NT2/D1 (cell line): ENCODE measurements at regions not wholly inside any gene's neighbourhood (a gene's known extent, or its start where the extent isn't known, plus 50 kb on each side); places are given as distances from the start of the nearest gene placed in this dataset.

Experiments used
- DNase-seq: peaks from one replicate; pipeline ENCODE4 v3.0.0-alpha.2; 2011; ENCODE audit warnings: low read depth, low spot score
- H3K27me3 ChIP-seq: 2 replicates; pipeline ENCODE4 v1.6.0; 2011; ENCODE audit warnings: mild to moderate bottlenecking; ENCODE audit not compliant: insufficient read length, insufficient read depth
- H3K36me3 ChIP-seq: 2 replicates; pipeline ENCODE4 v1.6.1; 2011; ENCODE audit warnings: mild to moderate bottlenecking, low read length, mixed read lengths; ENCODE audit not compliant: insufficient read depth, insufficient read length
- H3K4me1 ChIP-seq: 2 replicates; pipeline ENCODE4 v1.5.1; 2011; ENCODE audit not compliant: insufficient read depth, insufficient read length
- H3K4me3 ChIP-seq: 2 replicates; pipeline ENCODE4 v1.5.1; 2011; ENCODE audit warnings: low read depth; ENCODE audit not compliant: insufficient read length
- H3K9ac ChIP-seq: 2 replicates; pipeline ENCODE4 v1.6.0; 2011; ENCODE audit warnings: low read depth; ENCODE audit not compliant: insufficient read length
- H3K9me3 ChIP-seq: 2 replicates; pipeline ENCODE4 v1.5.1; 2011; ENCODE audit warnings: mild to moderate bottlenecking, low read length; ENCODE audit not compliant: insufficient read depth
- SUZ12 ChIP-seq: IDR thresholded peaks from 2 replicates; pipeline ENCODE4 v1.6.1; 2011; ENCODE audit not compliant: insufficient read length, insufficient read depth; ENCODE audit errors: extremely low read depth
- YY1 ChIP-seq: IDR thresholded peaks from 2 replicates; pipeline ENCODE4 v1.6.1; 2011; ENCODE audit not compliant: insufficient read length, insufficient read depth
- ZNF274 ChIP-seq: IDR thresholded peaks from 2 replicates; pipeline ENCODE4 v1.6.1; 2011; ENCODE audit warnings: mild to moderate bottlenecking, low read depth, low read length

GRCh38 chr1:214970016-214970415 is 112.5 kb upstream of the KCNK2 start:
- Histone ChIP-seq H3K4me3 (no peak overlapping the region), H3K9ac (no peak overlapping the region), H3K27me3 (no peaks in the 10 kb centered on the region), H3K36me3 (no peaks in the 10 kb centered on the region), H3K4me1 (peaks cover 4% of the 10 kb centered on the region), H3K9me3 (no peaks in the 10 kb centered on the region)
- TF ChIP-seq SUZ12: no peak
- TF ChIP-seq YY1: no peak
- no peak for TF ChIP-seq ZNF274
- DNase-seq: no peak

GRCh38 chr1:214971071-214971470 is 111.5 kb upstream of the KCNK2 start:
- TF ChIP-seq YY1: no peak
- TF ChIP-seq SUZ12: no peak
- no peak for TF ChIP-seq ZNF274
- Histone ChIP-seq H3K36me3 (no peaks in the 10 kb centered on the region), H3K4me1 (peaks cover 4% of the 10 kb centered on the region), H3K4me3 (no peak overlapping the region), H3K27me3 (no peaks in the 10 kb centered on the region), H3K9me3 (no peaks in the 10 kb centered on the region), H3K9ac (no peak overlapping the region)
- DNase-seq: no peak

- Histone ChIP-seq H3K9me3 (no peaks in the 10 kb centered on the region), H3K4me3 (no peak overlapping the region), H3K36me3 (no peaks in the 10 kb centered on the region), H3K27me3 (no peaks in the 10 kb centered on the region), H3K9ac (no peak overlapping the region), H3K4me1 (peaks cover 4% of the 10 kb centered on the region)
- DNase-seq: no peak
- no peak for TF ChIP-seq YY1
- TF ChIP-seq ZNF274: no peak
- no peak for TF ChIP-seq SUZ12
These were observed 108.5 kb upstream of the KCNK2 start for GRCh38 chr1:214974002-214974401.

GRCh38 chr1:214976665-214977064 is 105.9 kb upstream of the KCNK2 start:
- H3K36me3 ChIP-seq: no peaks in the 10 kb centered on the region
- H3K9me3 ChIP-seq: no peaks in the 10 kb centered on the region
- no peak overlapping the region for H3K9ac ChIP-seq
- peaks cover 4% of the 10 kb centered on the region for H3K4me1 ChIP-seq
- TF ChIP-seq SUZ12 (no peak), ZNF274 (no peak), YY1 (no peak)
- H3K4me3 ChIP-seq: no peak overlapping the region
- peak; percentile 9 for DNase-seq
- no peaks in the 10 kb centered on the region for H3K27me3 ChIP-seq

- H3K4me1 ChIP-seq: peaks cover 4% of the 10 kb centered on the region
- no peaks in the 10 kb centered on the region for H3K36me3 ChIP-seq
- TF ChIP-seq SUZ12 (no peak), YY1 (no peak), ZNF274 (no peak)
- peak; percentile 13 for DNase-seq
- H3K9me3 ChIP-seq: no peaks in the 10 kb centered on the region
- H3K4me3 ChIP-seq: no peak overlapping the region
- H3K9ac ChIP-seq: no peak overlapping the region
- no peaks in the 10 kb centered on the region for H3K27me3 ChIP-seq
These were observed 105.4 kb upstream of the KCNK2 start for GRCh38 chr1:214977110-214977509.

GRCh38 chr1:214977700-214978374 is 104.7 kb upstream of the KCNK2 start:
- Histone ChIP-seq H3K27me3 (no peaks in the 10 kb centered on the region), H3K9ac (no peak overlapping the region), H3K36me3 (no peaks in the 10 kb centered on the region), H3K4me1 (peaks cover 4% of the 10 kb centered on the region), H3K9me3 (no peaks in the 10 kb centered on the region), H3K4me3 (no peak overlapping the region)
- DNase-seq: no peak
- TF ChIP-seq YY1: no peak
- no peak for TF ChIP-seq ZNF274
- TF ChIP-seq SUZ12: no peak

GRCh38 chr1:214979191-214979590 is 103.3 kb upstream of the KCNK2 start:
- TF ChIP-seq SUZ12 (no peak), ZNF274 (no peak)
- Histone ChIP-seq H3K9me3 (no peaks in the 10 kb centered on the region), H3K4me3 (no peak overlapping the region), H3K36me3 (no peaks in the 10 kb centered on the region), H3K27me3 (no peaks in the 10 kb centered on the region), H3K9ac (no peak overlapping the region), H3K4me1 (no peaks in the 10 kb centered on the region)
- DNase-seq: no peak

GRCh38 chr1:214980921-214981320 is 101.6 kb upstream of the KCNK2 start:
- H3K4me3 ChIP-seq: no peak overlapping the region
- no peak overlapping the region for H3K9ac ChIP-seq
- H3K4me1 ChIP-seq: no peaks in the 10 kb centered on the region
- H3K36me3 ChIP-seq: no peaks in the 10 kb centered on the region
- no peaks in the 10 kb centered on the region for H3K9me3 ChIP-seq
- TF ChIP-seq YY1: no peak
- TF ChIP-seq ZNF274: no peak
- no peak for TF ChIP-seq SUZ12
- no peak for DNase-seq
- H3K27me3 ChIP-seq: no peaks in the 10 kb centered on the region
